ENCODE measurements at regions not wholly inside any gene's neighbourhood (a gene's known extent, or its start where the extent isn't known, plus 50 kb on each side); places are given as distances from the start of the nearest gene placed in this dataset.

DNA sequence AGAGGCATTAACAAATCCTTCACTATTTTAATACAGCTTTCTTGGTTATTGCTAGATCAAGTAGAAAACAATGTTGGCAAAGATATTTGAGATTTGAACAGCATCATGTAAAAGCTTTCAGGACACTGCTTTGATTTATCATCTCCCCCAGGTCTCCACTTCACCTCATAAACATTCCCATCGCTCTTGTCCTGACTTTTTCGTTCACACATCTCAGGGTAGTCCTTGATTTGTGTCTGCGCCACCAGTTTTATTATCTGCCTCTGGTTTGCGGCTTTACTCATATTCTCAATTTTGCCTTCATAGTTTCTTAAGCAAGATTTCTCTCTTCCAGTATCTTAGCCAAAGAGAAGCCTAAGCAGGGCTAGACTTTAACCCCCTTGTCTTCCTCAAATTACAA is 63.5 kb upstream of the ROR1 start:
- Mint-ChIP-seq H3K4me3 (no peak overlapping the region), H3K4me1 (ENCODE audit: low read depth) (no peaks in the 10 kb centered on the region), H3K27me3 (ENCODE audit: low read depth) (no peaks in the 10 kb centered on the region), H3K9me3 (no peaks in the 10 kb centered on the region), H3K36me3 (ENCODE audit: low read depth) (no peaks in the 10 kb centered on the region), H3K27ac (no peak overlapping the region)
- DNase-seq, result no peak
- intact Hi-C loops (cut with micrococcal nuclease), result no loop called here
- CTCF ChIA-PET, result interaction anchor here (1.7 kb wide), 1 partner anchor 19 kb away, joined by 4 read pairs; no protein-coding TSS in a partner anchor

DNA sequence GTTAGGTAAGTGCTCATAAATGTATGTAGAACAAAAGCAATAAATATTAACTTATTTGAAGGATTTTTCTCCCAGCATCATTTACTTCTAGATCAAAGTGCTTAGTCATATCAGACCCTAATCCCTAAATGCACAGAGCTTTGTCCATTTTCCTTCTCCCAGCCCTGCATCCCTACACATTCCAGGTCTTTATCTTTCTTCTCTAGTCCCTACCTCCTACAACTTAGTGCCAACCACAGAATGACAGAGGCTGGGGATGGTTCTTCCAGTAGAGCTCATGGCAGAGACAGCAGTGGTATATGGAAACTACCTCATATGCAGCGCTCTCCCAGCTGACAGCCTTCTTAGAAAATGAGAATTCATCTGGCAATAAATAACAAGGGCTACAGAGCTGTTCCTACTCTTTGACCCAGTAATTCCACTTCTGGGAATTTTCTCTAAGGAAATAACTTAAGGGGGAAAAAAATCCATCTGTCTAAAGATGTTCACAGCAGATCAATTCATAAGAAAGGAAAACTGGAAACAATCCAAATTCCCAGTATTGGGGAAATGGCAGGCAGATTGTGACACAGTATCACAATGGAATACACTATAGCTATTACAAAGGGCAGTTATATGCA is 62.9 kb upstream of the ROR1 start:
- Mint-ChIP-seq H3K4me1 (ENCODE audit: low read depth) (no peaks in the 10 kb centered on the region), H3K9me3 (no peaks in the 10 kb centered on the region), H3K36me3 (ENCODE audit: low read depth) (no peaks in the 10 kb centered on the region), H3K27me3 (ENCODE audit: low read depth) (no peaks in the 10 kb centered on the region), H3K4me3 (no peak overlapping the region), H3K27ac (no peak overlapping the region)
- DNase-seq, result no peak
- intact Hi-C loops (cut with micrococcal nuclease), result no loop called here
- CTCF ChIA-PET, result interaction anchor here (0.7 to 1.7 kb wide), 2 partner anchors 19 to 63 kb away, joined by 3 to 4 read pairs; no protein-coding TSS in a partner anchor

DNA sequence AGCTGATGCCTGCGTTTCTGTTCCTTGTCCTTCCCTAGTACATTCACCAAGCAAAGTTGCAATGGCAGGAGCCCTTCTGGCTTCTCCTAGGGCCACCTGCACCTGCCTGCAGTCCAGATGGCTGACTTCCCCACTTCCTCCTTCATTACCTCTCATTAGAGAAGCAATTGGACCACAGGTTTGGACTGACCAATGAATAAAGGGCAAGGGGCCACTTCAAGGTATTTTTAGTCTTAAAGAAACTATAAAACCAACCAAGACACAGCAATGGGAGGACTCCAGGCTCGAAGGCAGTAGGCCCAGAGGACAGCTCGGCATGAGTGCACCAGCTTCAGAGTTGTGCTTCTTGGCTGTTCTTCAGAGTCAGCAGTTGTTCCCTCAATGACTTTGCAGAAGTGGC is 60.8 kb upstream of the ROR1 start:
- no peak overlapping the region for H3K4me3 Mint-ChIP-seq
- H3K27me3 Mint-ChIP-seq (ENCODE audit: low read depth), result no peaks in the 10 kb centered on the region
- no peaks in the 10 kb centered on the region for H3K4me1 Mint-ChIP-seq (ENCODE audit: low read depth)
- H3K9me3 Mint-ChIP-seq, result no peaks in the 10 kb centered on the region
- no peaks in the 10 kb centered on the region for H3K36me3 Mint-ChIP-seq (ENCODE audit: low read depth)
- no peak for DNase-seq
- CTCF ChIA-PET, result no interaction called here
- H3K27ac Mint-ChIP-seq, result no peak overlapping the region
- intact Hi-C loops (cut with micrococcal nuclease), result no loop called here

DNA sequence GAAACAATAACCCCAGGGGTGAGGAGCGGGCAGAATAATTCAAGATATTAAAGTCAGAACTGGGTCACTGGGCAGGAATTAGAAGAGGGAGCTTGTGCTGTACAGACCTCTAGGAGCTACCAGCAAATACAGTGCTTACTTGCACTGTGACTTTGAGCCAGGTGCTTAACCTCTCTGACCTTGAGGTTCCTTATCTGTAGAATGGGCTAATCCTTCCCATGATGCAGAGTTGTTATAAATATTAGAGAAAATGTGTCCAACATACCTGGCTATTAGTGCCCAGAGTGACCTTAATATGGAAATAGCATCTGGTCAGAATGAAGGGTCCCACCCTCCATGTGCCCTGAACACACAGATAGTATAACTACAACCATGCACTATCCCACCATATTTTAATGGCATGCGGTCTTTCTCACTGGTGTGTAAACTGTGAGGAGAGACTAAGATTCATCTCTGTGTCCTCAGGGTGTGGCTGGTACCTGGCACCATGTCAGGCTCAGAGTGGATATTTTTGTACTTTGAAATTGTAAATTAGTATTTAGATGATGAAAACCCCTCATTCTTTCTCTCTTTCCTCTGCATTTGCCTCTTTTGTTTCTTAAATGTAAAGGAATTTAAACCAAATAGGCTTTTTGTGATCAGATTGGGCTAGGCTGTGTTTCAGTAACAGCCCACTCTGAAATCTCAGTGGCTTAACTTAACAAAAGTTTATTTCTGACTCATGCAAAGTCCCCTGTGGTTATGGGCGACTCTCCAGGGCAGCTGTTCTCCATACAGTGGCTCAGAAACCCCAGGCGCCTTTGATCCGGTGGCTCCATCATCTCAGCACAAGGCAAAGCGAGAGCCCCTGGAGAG is 60.0 kb upstream of the ROR1 start:
- no peaks in the 10 kb centered on the region for H3K9me3 Mint-ChIP-seq
- no peaks in the 10 kb centered on the region for H3K36me3 Mint-ChIP-seq (ENCODE audit: low read depth)
- CTCF ChIA-PET, result no interaction called here
- no peaks in the 10 kb centered on the region for H3K4me1 Mint-ChIP-seq (ENCODE audit: low read depth)
- H3K27me3 Mint-ChIP-seq (ENCODE audit: low read depth), result no peaks in the 10 kb centered on the region
- H3K4me3 Mint-ChIP-seq, result no peak overlapping the region
- H3K27ac Mint-ChIP-seq, result no peak overlapping the region
- intact Hi-C loops (cut with micrococcal nuclease), result no loop called here
- DNase-seq, result no peak

DNA sequence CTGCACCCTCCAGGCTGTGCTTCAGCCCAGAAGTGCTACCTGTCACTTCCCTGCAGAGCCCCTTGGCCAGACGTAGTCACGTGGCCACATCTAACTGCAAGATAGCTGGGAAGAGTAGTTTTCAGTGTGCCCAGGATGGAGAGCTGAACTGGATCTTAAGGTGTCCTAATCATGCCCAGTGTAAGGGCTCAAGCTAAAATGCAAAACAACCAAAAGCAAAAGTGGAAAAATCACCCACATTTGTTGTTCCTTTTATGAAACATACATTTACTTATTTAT is 59.4 kb upstream of the ROR1 start:
- Mint-ChIP-seq H3K27ac (no peak overlapping the region), H3K27me3 (ENCODE audit: low read depth) (no peaks in the 10 kb centered on the region), H3K36me3 (ENCODE audit: low read depth) (no peaks in the 10 kb centered on the region), H3K9me3 (no peaks in the 10 kb centered on the region), H3K4me1 (ENCODE audit: low read depth) (no peaks in the 10 kb centered on the region), H3K4me3 (no peak overlapping the region)
- intact Hi-C loops (cut with micrococcal nuclease), result no loop called here
- CTCF ChIA-PET, result no interaction called here
- no peak for DNase-seq

DNA sequence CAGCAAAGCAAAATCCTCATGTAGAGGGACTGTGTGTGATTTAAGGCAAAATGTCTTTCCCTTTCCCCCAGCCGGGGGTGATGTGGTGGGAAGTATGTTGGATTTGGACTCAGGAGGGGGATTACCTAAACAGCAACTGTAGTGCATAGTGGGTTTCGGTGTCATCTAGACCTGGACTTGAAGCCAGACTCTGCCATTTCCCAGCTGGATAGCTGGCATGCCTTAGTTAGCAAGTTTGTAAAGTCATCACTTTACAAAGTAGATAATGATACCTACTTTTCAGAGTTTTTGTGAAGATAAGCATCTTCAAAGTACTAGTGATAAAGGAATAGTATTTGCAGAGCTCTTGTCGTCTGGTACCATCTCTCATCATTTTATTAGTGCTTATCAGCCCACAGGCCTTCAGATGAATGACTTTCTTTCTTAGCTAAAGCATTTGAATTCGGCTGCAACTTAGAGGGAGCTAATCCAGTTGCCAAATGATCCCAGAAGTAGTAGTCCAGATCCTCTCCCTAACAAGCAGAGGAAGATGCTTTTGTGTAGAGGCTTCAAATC is 56.2 kb upstream of the ROR1 start:
- DNase-seq, result no peak
- Mint-ChIP-seq H3K36me3 (ENCODE audit: low read depth) (no peaks in the 10 kb centered on the region), H3K27ac (no peak overlapping the region), H3K9me3 (no peaks in the 10 kb centered on the region), H3K27me3 (ENCODE audit: low read depth) (no peaks in the 10 kb centered on the region), H3K4me1 (ENCODE audit: low read depth) (no peaks in the 10 kb centered on the region), H3K4me3 (no peak overlapping the region)
- CTCF ChIA-PET, result no interaction called here
- intact Hi-C loops (cut with micrococcal nuclease), result no loop called here

DNA sequence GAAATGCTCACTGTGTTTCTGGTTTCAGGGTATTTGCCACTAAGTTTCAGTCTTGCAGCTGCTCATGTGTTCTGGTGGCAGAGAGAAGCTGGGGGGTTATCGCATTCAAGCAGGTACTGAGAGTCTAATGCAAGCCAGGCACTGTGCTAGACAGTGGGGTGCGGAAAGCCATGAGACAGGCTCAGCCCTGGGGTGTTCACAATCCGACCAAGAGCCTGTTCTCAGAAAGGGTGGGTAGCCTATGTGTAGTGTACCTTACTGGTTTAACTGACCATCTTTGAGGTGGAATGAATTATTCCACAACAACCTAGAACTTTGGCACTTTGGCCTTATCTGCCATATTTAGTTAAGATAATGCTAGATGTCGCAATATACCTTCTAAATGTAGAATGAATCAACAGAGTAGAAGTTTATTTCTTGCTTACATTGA is 55.3 kb upstream of the ROR1 start:
- DNase-seq, result no peak
- H3K27ac Mint-ChIP-seq, result no peak overlapping the region
- H3K4me3 Mint-ChIP-seq, result no peak overlapping the region
- intact Hi-C loops (cut with micrococcal nuclease), result no loop called here
- H3K36me3 Mint-ChIP-seq (ENCODE audit: low read depth), result no peaks in the 10 kb centered on the region
- H3K4me1 Mint-ChIP-seq (ENCODE audit: low read depth), result no peaks in the 10 kb centered on the region
- CTCF ChIA-PET, result interaction anchor here (1.5 kb wide), 1 partner anchor 27 kb away, joined by 3 read pairs; no protein-coding TSS in a partner anchor
- H3K27me3 Mint-ChIP-seq (ENCODE audit: low read depth), result no peaks in the 10 kb centered on the region
- H3K9me3 Mint-ChIP-seq, result no peaks in the 10 kb centered on the region

DNA sequence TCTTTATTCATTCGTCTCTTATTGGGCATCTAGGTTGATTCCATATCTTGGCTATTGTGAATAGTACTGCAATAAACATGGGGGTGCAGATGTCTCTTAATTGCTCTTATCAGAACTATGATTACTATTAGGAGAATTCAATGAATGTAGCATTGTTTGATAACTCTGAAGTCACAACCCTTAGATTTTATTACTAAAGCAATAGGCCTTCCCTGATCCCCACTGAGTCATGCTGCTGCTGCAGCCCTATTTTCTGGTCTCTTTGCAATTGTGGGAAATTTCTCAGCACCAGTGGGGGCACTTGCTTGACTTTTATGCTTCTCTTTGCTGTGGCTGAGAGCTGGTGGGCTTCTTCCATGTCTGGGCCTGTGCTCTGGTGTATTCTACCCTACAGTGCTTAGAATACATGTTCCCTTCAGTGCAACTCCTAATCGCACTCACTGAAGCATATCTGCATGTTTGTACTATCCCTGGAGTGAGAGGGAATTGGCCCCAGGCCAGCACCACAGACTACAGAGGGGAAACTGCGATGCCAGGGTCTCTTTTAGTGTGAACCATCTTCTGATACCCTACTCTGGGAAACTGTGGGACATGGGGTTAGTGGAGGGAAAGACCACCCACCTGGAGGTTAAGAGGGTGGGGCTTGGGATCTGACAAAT is 52.2 kb upstream of the ROR1 start:
- Mint-ChIP-seq H3K9me3 (no peaks in the 10 kb centered on the region), H3K4me1 (ENCODE audit: low read depth) (no peaks in the 10 kb centered on the region), H3K27ac (no peak overlapping the region), H3K36me3 (ENCODE audit: low read depth) (no peaks in the 10 kb centered on the region), H3K27me3 (ENCODE audit: low read depth) (no peaks in the 10 kb centered on the region), H3K4me3 (no peak overlapping the region)
- CTCF ChIA-PET, result no interaction called here
- intact Hi-C loops (cut with micrococcal nuclease), result no loop called here
- DNase-seq, result no peak

DNA sequence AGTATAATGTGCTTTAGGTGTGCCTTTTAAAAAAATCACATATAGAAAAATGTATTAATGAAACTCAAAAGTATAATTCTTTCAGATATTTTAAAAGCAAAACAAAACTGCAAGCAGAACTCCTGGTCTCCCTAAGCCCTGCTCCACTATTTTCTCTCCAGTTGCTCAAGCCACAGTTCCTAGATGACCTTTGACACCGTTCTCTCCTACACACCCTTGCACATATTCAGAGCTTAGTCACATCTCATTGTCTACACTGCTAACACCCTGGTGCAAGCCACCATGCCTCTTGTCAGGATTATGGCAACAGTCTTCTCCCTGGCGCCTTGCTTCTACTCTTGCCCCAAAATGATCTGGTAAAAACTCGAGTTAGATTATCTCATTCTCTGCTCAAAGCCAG is 50.2 kb upstream of the ROR1 start:
- CTCF ChIA-PET, result no interaction called here
- Mint-ChIP-seq H3K4me3 (no peak overlapping the region), H3K27me3 (ENCODE audit: low read depth) (no peaks in the 10 kb centered on the region), H3K9me3 (no peaks in the 10 kb centered on the region), H3K27ac (no peak overlapping the region), H3K36me3 (ENCODE audit: low read depth) (peaks cover 2% of the 10 kb centered on the region), H3K4me1 (ENCODE audit: low read depth) (no peaks in the 10 kb centered on the region)
- no peak for DNase-seq
- intact Hi-C loops (cut with micrococcal nuclease), result no loop called here

Data from activated naive CD4-positive, alpha-beta T cell treated with anti-CD3 and anti-CD28 coated beads for 36 hours (primary cell).